Upper lobe of left lung (tissue), 6 donors: ENCODE measurements at regions not wholly inside any gene's neighbourhood (a gene's known extent, or its start where the extent isn't known, plus 50 kb on each side); places are given as distances from the start of the nearest gene placed in this dataset.

Experiments used
- ATAC-seq, 2 donors: fragments of 200-7000 bp; cut with Tn5 transposase; one replicate each; pipeline ENCODE4 v1.9.1; 2022; ENCODE audit warnings: mild to moderate bottlenecking in 2 of 2, moderate library complexity in 2 of 2; ENCODE audit not compliant: low FRiP score in 2 of 2
- DNase-seq, 2 donors: peaks; one replicate each; pipeline ENCODE4 v3.0.0-alpha.2; 2019 to 2020
- H3K27ac ChIP-seq, 4 donors: fragments of 200-600 bp; sonication (generic); one replicate each; pipeline ENCODE4 v1.5.1; 2016 to 2019
- H3K27me3 ChIP-seq, 4 donors: fragments of 200-600 bp; sonication (generic); one replicate each; pipeline ENCODE4 v1.5.1; 2017 to 2019
- H3K36me3 ChIP-seq, 4 donors: fragments of 200-600 bp; sonication (generic); one replicate each; pipeline ENCODE4 v1.5.1; 2016 to 2019
- H3K4me1 ChIP-seq, 4 donors: fragments of 200-600 bp; sonication (generic); one replicate each; pipeline ENCODE4 v1.5.1; 2018 to 2019
- H3K4me3 ChIP-seq, 4 donors: fragments of 200-600 bp; sonication (generic); one replicate each; pipeline ENCODE4 v1.5.1; 2017 to 2019; ENCODE audit warnings: mild to moderate bottlenecking in 2 of 4, moderate library complexity in 1 of 4
- H3K9me3 ChIP-seq, 4 donors: fragments of 200-600 bp; sonication (generic); one replicate each; pipeline ENCODE4 v1.5.1; 2018 to 2019
- EP300 ChIP-seq, 4 donors: sonication (generic); formaldehyde crosslinking; IDR thresholded peaks; one replicate each; pipeline ENCODE4 v1.5.1; 2017; ENCODE audit warnings: antibody characterized with exemption in 4 of 4, control low read depth in 2 of 4
- POLR2A ChIP-seq, 4 donors: fragments of 450-650 bp; IDR thresholded peaks; one replicate each; pipeline ENCODE4 v1.5.1; 2016 to 2017; ENCODE audit warnings: antibody characterized with exemption in 4 of 4, mild to moderate bottlenecking in 2 of 4
- POLR2AphosphoS5 ChIP-seq, 2 donors: sonication (generic); formaldehyde crosslinking; IDR thresholded peaks; one replicate each; pipeline ENCODE4 v1.5.1; 2017; ENCODE audit warnings: antibody characterized with exemption in 2 of 2
- WGBS, 2 donors: methylation state at CpG; one replicate each; pipeline ENCODE4 v1.1.5; 2017 to 2018; 5-methylcytosine and 5-hydroxymethylcytosine counted together
- TF ChIP-seq, protein P1 (sequence below), 6 experiments: fragments of 450-650 bp in 4 of 6; fragments of 200-600 bp in 2 of 6; sonication (generic) in 2 of 6; IDR thresholded peaks; one replicate each; pipeline ENCODE4 v1.5.1; 2016 to 2019; ENCODE audit warnings: antibody characterized with exemption in 6 of 6
- donor health status: DM: no; HTN: no; CAD: no; lungs with moderate emphysema.
- donor health status: DM: no; HTN: yes; CAD: no; lungs with severe emphysema.

DNA sequence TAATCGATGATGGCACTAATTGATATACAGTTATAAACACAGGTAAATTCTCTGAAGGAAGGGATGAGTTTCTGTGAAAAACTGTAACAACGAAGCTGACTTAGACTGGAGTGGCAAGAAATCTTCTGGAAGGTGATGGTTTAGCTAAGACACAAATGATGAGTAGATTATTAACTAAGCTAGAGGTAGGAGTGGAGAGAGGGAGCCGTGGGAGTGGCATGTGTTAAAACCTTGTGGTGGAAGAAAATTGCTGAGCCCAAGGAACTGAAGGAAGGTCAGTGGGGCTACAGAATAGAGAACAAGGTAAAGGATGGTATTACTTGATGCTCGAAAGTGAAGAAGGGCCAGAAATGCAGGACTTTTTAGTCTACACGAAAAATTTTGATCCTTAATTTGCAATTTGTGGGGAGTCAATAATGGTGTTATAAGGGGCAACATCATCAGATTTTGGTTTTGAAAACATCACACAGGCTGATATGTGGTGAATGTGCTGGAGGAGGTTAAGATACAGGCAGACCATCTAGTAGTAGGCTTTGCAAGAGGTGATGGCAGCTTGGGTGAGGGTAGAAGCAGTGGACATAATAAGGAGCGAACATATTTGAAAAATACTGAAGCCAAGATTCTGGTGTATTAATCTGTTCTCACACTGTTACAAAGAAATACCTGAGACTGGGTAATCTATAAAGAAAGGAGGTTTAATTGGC is 93.8 kb downstream of the S1PR1 start:
- TF ChIP-seq, protein P1, sequence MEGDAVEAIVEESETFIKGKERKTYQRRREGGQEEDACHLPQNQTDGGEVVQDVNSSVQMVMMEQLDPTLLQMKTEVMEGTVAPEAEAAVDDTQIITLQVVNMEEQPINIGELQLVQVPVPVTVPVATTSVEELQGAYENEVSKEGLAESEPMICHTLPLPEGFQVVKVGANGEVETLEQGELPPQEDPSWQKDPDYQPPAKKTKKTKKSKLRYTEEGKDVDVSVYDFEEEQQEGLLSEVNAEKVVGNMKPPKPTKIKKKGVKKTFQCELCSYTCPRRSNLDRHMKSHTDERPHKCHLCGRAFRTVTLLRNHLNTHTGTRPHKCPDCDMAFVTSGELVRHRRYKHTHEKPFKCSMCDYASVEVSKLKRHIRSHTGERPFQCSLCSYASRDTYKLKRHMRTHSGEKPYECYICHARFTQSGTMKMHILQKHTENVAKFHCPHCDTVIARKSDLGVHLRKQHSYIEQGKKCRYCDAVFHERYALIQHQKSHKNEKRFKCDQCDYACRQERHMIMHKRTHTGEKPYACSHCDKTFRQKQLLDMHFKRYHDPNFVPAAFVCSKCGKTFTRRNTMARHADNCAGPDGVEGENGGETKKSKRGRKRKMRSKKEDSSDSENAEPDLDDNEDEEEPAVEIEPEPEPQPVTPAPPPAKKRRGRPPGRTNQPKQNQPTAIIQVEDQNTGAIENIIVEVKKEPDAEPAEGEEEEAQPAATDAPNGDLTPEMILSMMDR (IDR thresholded peaks at IDR 0.05): no peak
- TF ChIP-seq POLR2AphosphoS5 (IDR thresholded peaks at IDR 0.05): no peak
- no peak for TF ChIP-seq EP300 (IDR thresholded peaks at IDR 0.05)
- no peak for TF ChIP-seq POLR2A (IDR thresholded peaks at IDR 0.05)
- DNase-seq: no peak
- no peaks in the 10 kb centered on the region for H3K9me3 ChIP-seq
- ATAC-seq: no peak
- H3K4me3 ChIP-seq: no peak overlapping the region
- 82 to 89% methylated on average over 6 of the region's 6 CpGs for WGBS, 2 donors
- H3K36me3 ChIP-seq: no peaks in the 10 kb centered on the region
- no peaks in the 10 kb centered on the region for H3K27me3 ChIP-seq
- H3K4me1 ChIP-seq: no peaks in the 10 kb centered on the region
- H3K27ac ChIP-seq: no peak overlapping the region

DNA sequence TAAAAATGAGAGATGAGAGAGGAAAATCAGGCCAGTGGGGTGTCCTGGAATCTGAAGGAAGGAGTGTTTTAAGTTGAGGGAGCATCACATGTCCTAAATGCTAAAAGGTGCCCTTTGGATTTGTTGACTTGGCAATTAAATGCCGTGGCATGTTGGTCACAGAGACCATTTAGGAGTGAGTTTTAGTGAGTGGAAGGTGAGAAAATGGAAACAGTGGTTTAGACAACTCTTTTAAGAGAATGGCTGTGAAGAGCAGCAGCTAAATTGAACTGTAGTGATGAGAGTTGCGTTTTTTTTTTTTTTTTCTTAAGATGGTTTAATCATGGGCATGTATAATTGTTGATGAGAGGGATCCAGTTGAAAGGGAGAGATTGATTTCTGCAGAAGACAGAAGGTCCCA is 95.0 kb downstream of the S1PR1 start:
- Histone ChIP-seq H3K27me3 (no peaks in the 10 kb centered on the region), H3K9me3 (no peaks in the 10 kb centered on the region), H3K4me3 (no peak overlapping the region), H3K4me1 (no peaks in the 10 kb centered on the region), H3K27ac (no peak overlapping the region), H3K36me3 (no peaks in the 10 kb centered on the region)
- WGBS, 2 donors: 83 to 86% methylated on average over 2 of the region's 2 CpGs
- no peak for ATAC-seq
- DNase-seq: no peak
- TF ChIP-seq POLR2A (IDR thresholded peaks at IDR 0.05) (no peak), POLR2AphosphoS5 (IDR thresholded peaks at IDR 0.05) (no peak), EP300 (IDR thresholded peaks at IDR 0.05) (no peak)
- TF ChIP-seq, protein P1 (IDR thresholded peaks at IDR 0.05): no peak

GRCh38 chr1:101332633-101333032 is 95.8 kb downstream of the S1PR1 start:
- H3K27ac ChIP-seq: no peak overlapping the region
- ATAC-seq: no peak
- 85 to 92% methylated on average over 1 of the region's 1 CpG for WGBS, 2 donors
- no peak overlapping the region for H3K4me3 ChIP-seq
- no peak for DNase-seq
- no peaks in the 10 kb centered on the region for H3K27me3 ChIP-seq
- H3K9me3 ChIP-seq: no peaks in the 10 kb centered on the region
- H3K4me1 ChIP-seq: no peaks in the 10 kb centered on the region
- TF ChIP-seq EP300 (IDR thresholded peaks at IDR 0.05) (no peak), POLR2A (IDR thresholded peaks at IDR 0.05) (no peak), POLR2AphosphoS5 (IDR thresholded peaks at IDR 0.05) (no peak)
- TF ChIP-seq, protein P1 (IDR thresholded peaks at IDR 0.05): no peak
- no peaks in the 10 kb centered on the region for H3K36me3 ChIP-seq

DNA sequence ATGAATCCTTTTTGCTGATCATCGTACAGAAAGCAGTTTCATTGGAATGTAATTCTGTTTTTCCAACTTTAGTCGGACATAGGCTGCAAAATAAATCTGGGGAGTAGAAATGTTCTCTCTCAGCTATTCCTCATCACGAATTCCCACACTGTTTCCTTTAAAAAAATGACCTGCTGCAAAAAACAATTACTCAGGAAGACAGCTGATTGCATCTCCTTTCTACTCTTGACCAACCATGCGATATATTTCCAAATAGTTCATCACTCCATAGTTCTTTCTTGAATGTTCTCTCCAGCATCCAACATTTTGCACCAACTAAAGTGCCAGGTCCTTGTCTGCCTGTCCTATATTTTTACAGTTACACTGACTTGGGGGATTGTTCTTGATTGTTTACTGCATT is 96.4 kb downstream of the S1PR1 start:
- H3K36me3 ChIP-seq: no peaks in the 10 kb centered on the region
- TF ChIP-seq POLR2A (IDR thresholded peaks at IDR 0.05): no peak
- no peak for TF ChIP-seq POLR2AphosphoS5 (IDR thresholded peaks at IDR 0.05)
- TF ChIP-seq EP300 (IDR thresholded peaks at IDR 0.05): no peak
- TF ChIP-seq, protein P1 (IDR thresholded peaks at IDR 0.05): no peak
- ATAC-seq (no peak), DNase-seq (no peak)
- no peaks in the 10 kb centered on the region for H3K9me3 ChIP-seq
- no peaks in the 10 kb centered on the region for H3K27me3 ChIP-seq
- no peaks in the 10 kb centered on the region for H3K4me1 ChIP-seq
- WGBS, 2 donors: 78 to 84% methylated on average over 4 of the region's 4 CpGs
- H3K27ac ChIP-seq: no peak overlapping the region
- H3K4me3 ChIP-seq: no peak overlapping the region

GRCh38 chr1:101337968-101338367 is 101.1 kb downstream of the S1PR1 start:
- no peak for DNase-seq
- TF ChIP-seq, protein P1 (IDR thresholded peaks at IDR 0.05): no peak
- TF ChIP-seq POLR2AphosphoS5 (IDR thresholded peaks at IDR 0.05) (no peak), EP300 (IDR thresholded peaks at IDR 0.05) (no peak), POLR2A (IDR thresholded peaks at IDR 0.05) (no peak)
- 67 to 88% methylated on average over 1 of the region's 1 CpG for WGBS, 2 donors

More at GRCh38 chr1:101337968-101338367, 101.1 kb downstream of the S1PR1 start:
- ATAC-seq: no peak
- peaks cover 0 to 4% (median 4%) of the 10 kb centered on the region in 4 donors for H3K9me3 ChIP-seq
- no peaks in the 10 kb centered on the region for H3K36me3 ChIP-seq
- H3K27me3 ChIP-seq: no peaks in the 10 kb centered on the region
- H3K27ac ChIP-seq: no peak overlapping the region
- H3K4me1 ChIP-seq: no peaks in the 10 kb centered on the region
- H3K4me3 ChIP-seq: no peak overlapping the region
